ENCODE measurements at regions not wholly inside any gene's neighbourhood (a gene's known extent, or its start where the extent isn't known, plus 50 kb on each side); places are given as distances from the start of the nearest gene placed in this dataset.

GRCh38 chr1:65495137-65495536, 74.7 kb downstream of the LEPR start:
- TF ChIP-seq CTCF (IDR thresholded peaks at IDR 0.05; ENCODE audit: low read depth, low read length) (no peak), POLR2A (IDR thresholded peaks at IDR 0.05; ENCODE audit: extremely low read depth, insufficient read length) (no peak)

Measured in NB4 (cell line).